DOHH2 (cell line): ENCODE measurements at regions not wholly inside any gene's neighbourhood (a gene's known extent, or its start where the extent isn't known, plus 50 kb on each side); places are given as distances from the start of the nearest gene placed in this dataset.

Experiments used
- EZH2phosphoT487 ChIP-seq: fragments of 200-600 bp; sonication (generic); IDR thresholded peaks from 2 replicates; pipeline ENCODE4 v1.6.1; 2017; ENCODE audit warnings: borderline replicate concordance, mild to moderate bottlenecking, antibody characterized with exemption, low read length, moderate library complexity, mixed read lengths
- TF ChIP-seq, protein P1 (sequence below): fragments of 200-600 bp; sonication (generic); IDR thresholded peaks from one replicate; pipeline ENCODE4 v1.5.1; 2014; ENCODE audit warnings: antibody characterized with exemption, mild to moderate bottlenecking, low read depth, low read length; ENCODE audit not compliant: poor library complexity, severe bottlenecking

DNA sequence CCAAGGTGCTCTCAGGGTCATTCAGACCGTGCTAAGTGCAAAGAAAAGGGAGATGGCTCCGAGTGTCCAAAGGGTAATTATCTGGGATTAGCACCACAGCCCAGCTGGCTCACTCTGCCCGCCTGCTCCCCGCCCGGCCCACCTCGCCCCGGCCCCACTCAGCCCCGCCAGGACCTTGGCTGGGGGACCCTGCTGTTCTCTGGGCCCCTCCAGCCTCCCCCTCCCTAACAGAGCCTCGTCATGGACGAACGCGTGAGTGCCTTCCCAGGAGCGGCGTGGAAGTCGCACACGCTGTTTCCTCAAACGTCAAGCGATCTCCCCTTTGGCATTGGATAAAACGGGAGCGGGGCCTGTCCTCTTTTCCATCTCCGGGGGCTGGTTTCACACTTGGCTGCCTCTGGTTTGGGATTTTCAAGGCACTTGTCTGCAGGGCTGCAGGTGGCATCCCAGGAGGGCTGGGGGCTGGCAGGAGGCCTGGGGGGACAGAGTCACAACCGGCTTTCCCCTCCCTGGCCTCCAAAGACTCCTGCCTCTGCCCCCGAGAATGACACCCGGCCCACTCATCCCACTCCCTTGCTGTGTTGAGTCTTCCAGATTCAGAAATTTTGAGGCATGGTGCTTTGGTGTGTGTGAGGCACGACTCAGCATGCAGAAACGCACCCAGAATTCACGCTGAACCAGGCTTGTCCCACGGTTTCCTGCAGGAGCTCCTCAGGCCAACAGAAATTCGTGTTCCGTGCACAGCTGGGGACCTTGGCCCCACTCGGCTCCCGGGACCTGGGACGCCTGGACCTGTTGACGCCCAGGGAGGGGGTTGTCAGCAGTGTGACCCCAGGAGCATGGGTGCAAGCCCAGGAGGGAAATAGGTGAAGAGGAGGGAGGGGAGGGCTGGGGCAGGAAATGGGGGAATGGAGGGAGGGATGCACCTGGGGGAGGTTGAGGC is 110.0 kb downstream of the PDGFA start:
- TF ChIP-seq, protein P1, sequence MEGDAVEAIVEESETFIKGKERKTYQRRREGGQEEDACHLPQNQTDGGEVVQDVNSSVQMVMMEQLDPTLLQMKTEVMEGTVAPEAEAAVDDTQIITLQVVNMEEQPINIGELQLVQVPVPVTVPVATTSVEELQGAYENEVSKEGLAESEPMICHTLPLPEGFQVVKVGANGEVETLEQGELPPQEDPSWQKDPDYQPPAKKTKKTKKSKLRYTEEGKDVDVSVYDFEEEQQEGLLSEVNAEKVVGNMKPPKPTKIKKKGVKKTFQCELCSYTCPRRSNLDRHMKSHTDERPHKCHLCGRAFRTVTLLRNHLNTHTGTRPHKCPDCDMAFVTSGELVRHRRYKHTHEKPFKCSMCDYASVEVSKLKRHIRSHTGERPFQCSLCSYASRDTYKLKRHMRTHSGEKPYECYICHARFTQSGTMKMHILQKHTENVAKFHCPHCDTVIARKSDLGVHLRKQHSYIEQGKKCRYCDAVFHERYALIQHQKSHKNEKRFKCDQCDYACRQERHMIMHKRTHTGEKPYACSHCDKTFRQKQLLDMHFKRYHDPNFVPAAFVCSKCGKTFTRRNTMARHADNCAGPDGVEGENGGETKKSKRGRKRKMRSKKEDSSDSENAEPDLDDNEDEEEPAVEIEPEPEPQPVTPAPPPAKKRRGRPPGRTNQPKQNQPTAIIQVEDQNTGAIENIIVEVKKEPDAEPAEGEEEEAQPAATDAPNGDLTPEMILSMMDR: no peak
- no peak for TF ChIP-seq EZH2phosphoT487
